SU-DHL-6 (cell line): ENCODE measurements at regions not wholly inside any gene's neighbourhood (a gene's known extent, or its start where the extent isn't known, plus 50 kb on each side); places are given as distances from the start of the nearest gene placed in this dataset.

Source experiments
- H2AFZ ChIP-seq: fragments of 200-600 bp; sonication (generic); 2 replicates; pipeline ENCODE4 v1.6.1; 2014; ENCODE audit warnings: low read depth, mild to moderate bottlenecking, moderate library complexity, mixed read lengths, antibody characterized with exemption, low read length; ENCODE audit not compliant: severe bottlenecking
- H3F3A ChIP-seq: fragments of 200-600 bp; shearing (Covaris generic); 2 replicates; pipeline ENCODE4 v1.6.0; 2016; ENCODE audit warnings: antibody characterized with exemption, mild to moderate bottlenecking; ENCODE audit not compliant: insufficient read depth
- H3K27ac ChIP-seq: fragments of 200-600 bp; sonication (generic); 2 replicates; pipeline ENCODE4 v1.5.1; 2016; ENCODE audit warnings: low read depth, mild to moderate bottlenecking, low read length, moderate library complexity, mixed read lengths
- H3K27me3 ChIP-seq: fragments of 200-600 bp; sonication (generic), shearing (Covaris generic); 2 replicates; pipeline ENCODE4 v1.6.0; 2014; ENCODE audit warnings: mild to moderate bottlenecking, low read length
- H3K36me3 ChIP-seq: fragments of 200-600 bp; sonication (generic); 2 replicates; pipeline ENCODE4 v1.6.1; 2014; ENCODE audit warnings: mild to moderate bottlenecking, low read length, mixed read lengths
- H3K4me2 ChIP-seq: fragments of 300-600, 200-600 bp; shearing (Covaris generic), sonication (generic); 2 replicates; pipeline ENCODE4 v1.6.0; 2014; ENCODE audit warnings: low read length, low read depth, mild to moderate bottlenecking; ENCODE audit not compliant: poor library complexity, severe bottlenecking
- H3K4me3 ChIP-seq: fragments of 200-600 bp; sonication (generic); 2 replicates; pipeline ENCODE4 v1.5.1; 2014; ENCODE audit warnings: antibody characterized with exemption, low read length, mild to moderate bottlenecking, mixed read lengths; ENCODE audit not compliant: insufficient read depth, poor library complexity, severe bottlenecking
- H3K79me2 ChIP-seq: fragments of 200-600 bp; sonication (generic); 2 replicates; pipeline ENCODE4 v1.6.1; 2014; ENCODE audit warnings: mild to moderate bottlenecking, low read length, moderate library complexity; ENCODE audit not compliant: insufficient read depth
- H3K9ac ChIP-seq: fragments of 200-600 bp; sonication (generic); 2 replicates; pipeline ENCODE4 v1.7.0; 2014; ENCODE audit warnings: mild to moderate bottlenecking, low read length
- H3K9me2 ChIP-seq: fragments of 200-600 bp; sonication (generic); replicated peaks from 2 replicates; pipeline ENCODE4 v1.6.1; 2014; ENCODE audit warnings: low read length; ENCODE audit not compliant: insufficient read depth
- H3K9me3 ChIP-seq: fragments of 200-600 bp; sonication (generic); 2 replicates; pipeline ENCODE4 v1.6.1; 2014; ENCODE audit warnings: low read length, mixed read lengths; ENCODE audit not compliant: insufficient read depth
- H4K20me1 ChIP-seq: fragments of 200-600 bp; sonication (generic); 2 replicates; pipeline ENCODE4 v1.6.1; 2014; ENCODE audit warnings: low read depth, mild to moderate bottlenecking, antibody characterized with exemption, low read length, moderate library complexity, mixed read lengths
- CTCF ChIP-seq: fragments of 200-600 bp; sonication (generic); IDR thresholded peaks from one replicate; pipeline ENCODE4 v1.5.1; 2017; ENCODE audit warnings: antibody characterized with exemption, mild to moderate bottlenecking, low read length, moderate library complexity; ENCODE audit not compliant: insufficient read depth, poor library complexity, severe bottlenecking
- EZH2phosphoT487 ChIP-seq: fragments of 200-600 bp; sonication (generic), shearing (Covaris generic); conservative IDR thresholded peaks from 2 replicates; pipeline ENCODE4 v1.6.1; 2018; ENCODE audit warnings: mild to moderate bottlenecking, antibody characterized with exemption, low read length, moderate library complexity, mixed read lengths

- Histone ChIP-seq H3K9me3 (0 out of 2 replicates have a peak, but pooled peaks cover 3% of the 10 kb centered on the region), H3F3A (no peaks in the 10 kb centered on the region), H3K9me2 (no peaks in the 10 kb centered on the region), H3K27ac (no peak overlapping the region), H4K20me1 (no peaks in the 10 kb centered on the region), H3K9ac (no peak overlapping the region), H3K4me3 (no peak overlapping the region), H3K79me2 (no peaks in the 10 kb centered on the region), H3K27me3 (no peaks in the 10 kb centered on the region), H3K36me3 (no peaks in the 10 kb centered on the region), H2AFZ (no peak overlapping the region), H3K4me2 (no peak overlapping the region)
- TF ChIP-seq EZH2phosphoT487 (no peak), CTCF (no peak)
Measured at GRCh38 chr10:128943111-128943510, 523.9 kb upstream of the MGMT start.

- 0 out of 2 replicates have a peak, but pooled peaks cover 3% of the 10 kb centered on the region for H3K9me3 ChIP-seq
- H3K4me2 ChIP-seq, result no peak overlapping the region
- H3K9ac ChIP-seq, result no peak overlapping the region
Measured at GRCh38 chr10:128945398-128945797, 521.6 kb upstream of the MGMT start.

GRCh38 chr10:128950159-128950915, 516.7 kb upstream of the MGMT start:
- Histone ChIP-seq H2AFZ (no peak overlapping the region), H3K4me2 (no peak overlapping the region), H3K27me3 (no peaks in the 10 kb centered on the region), H3F3A (no peaks in the 10 kb centered on the region), H3K9me2 (no peaks in the 10 kb centered on the region), H4K20me1 (no peaks in the 10 kb centered on the region), H3K4me3 (no peak overlapping the region), H3K27ac (no peak overlapping the region), H3K36me3 (no peaks in the 10 kb centered on the region), H3K79me2 (no peaks in the 10 kb centered on the region), H3K9me3 (0 out of 2 replicates have a peak, but pooled peaks cover 3% of the 10 kb centered on the region), H3K9ac (no peak overlapping the region)
- TF ChIP-seq CTCF (no peak), EZH2phosphoT487 (no peak)

More at GRCh38 chr10:128945398-128945797, 521.6 kb upstream of the MGMT start:
- Histone ChIP-seq H3K79me2 (no peaks in the 10 kb centered on the region), H3K27me3 (no peaks in the 10 kb centered on the region), H3K4me3 (no peak overlapping the region), H3K27ac (no peak overlapping the region), H3K36me3 (no peaks in the 10 kb centered on the region), H3K9me2 (no peaks in the 10 kb centered on the region), H3F3A (no peaks in the 10 kb centered on the region), H4K20me1 (no peaks in the 10 kb centered on the region), H2AFZ (no peak overlapping the region)
- TF ChIP-seq CTCF (no peak), EZH2phosphoT487 (no peak)
